SKM-1 treated with dmso at 0.1 percent for 144 hours (cell line): ENCODE measurements at regions not wholly inside any gene's neighbourhood (a gene's known extent, or its start where the extent isn't known, plus 50 kb on each side); places are given as distances from the start of the nearest gene placed in this dataset.
"Not testable (repeated sequence)": the region's sequence is repeated elsewhere in the genome, so short reads cannot be mapped to it uniquely, and the experiment has no call there.

Source experiments
- DNase-seq: peaks from one replicate; lab custom pipeline; 2025; ENCODE audit not compliant: unreplicated experiment; lab: John Stamatoyannopoulos, UW

DNA sequence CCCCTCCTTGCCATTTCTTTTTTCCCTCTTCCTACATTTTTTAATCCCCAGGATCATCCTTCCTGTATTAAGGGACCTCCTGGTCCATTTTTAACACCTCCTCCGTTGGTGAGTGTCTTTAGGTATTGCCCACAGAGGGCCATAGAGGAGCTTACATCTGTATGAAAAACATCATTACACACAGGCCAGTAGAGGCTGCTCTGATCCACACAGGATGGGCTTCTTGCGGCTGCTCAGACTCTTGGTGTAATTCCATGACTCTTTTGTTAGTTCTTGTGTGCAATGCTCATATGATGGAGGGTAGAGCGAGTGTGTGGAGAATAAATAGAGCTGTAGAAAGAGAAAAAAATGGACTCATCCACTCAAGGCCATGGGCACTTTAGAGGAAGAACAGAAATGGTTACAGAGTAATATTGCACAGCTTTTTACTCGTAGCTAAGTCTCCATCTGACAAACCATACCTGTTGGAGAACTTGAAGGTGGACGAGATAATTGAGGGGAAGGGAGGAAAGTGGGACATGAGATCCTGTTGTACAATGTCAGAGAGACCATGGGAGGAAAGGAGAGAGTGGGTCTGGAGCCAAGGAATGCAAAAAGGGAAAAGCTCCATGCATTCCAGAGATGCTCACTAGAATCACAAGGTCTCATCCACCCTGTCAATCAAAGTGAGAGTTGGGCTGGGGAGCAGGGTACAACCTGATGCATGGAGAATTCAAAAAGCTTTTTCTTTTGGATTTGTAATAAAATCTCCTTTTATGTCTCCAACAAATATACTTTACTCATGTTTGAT, 129.7 kb upstream of the TNP1 start:
- no peak for DNase-seq

DNA sequence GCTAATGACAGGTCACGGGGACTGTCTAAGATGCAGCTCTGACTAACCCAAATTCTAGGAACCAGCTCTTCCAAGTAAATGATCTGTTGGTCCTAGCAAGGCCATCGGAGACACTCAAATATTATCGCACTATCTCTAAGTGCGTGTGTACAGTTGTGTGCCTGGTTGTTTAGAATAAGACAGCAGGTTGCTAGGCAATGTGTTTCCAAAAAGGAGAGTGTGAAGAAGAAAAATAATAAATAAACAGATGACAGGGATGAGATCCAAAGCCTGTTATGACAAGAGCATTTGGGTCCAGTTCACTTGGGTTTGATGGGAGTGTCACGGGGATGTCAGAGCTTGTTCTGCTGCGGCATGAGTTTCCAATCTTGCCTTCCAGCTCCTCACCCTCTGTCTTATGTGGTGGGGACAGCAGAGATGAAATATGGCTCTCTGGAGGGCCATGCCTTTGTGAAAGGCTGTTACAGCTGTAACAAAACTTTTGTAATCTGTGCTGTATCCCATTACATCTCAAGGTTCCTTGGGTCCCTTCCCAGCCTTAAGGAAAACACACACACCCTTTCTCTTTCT, 127.5 kb upstream of the TNP1 start:
- no peak for DNase-seq

DNA sequence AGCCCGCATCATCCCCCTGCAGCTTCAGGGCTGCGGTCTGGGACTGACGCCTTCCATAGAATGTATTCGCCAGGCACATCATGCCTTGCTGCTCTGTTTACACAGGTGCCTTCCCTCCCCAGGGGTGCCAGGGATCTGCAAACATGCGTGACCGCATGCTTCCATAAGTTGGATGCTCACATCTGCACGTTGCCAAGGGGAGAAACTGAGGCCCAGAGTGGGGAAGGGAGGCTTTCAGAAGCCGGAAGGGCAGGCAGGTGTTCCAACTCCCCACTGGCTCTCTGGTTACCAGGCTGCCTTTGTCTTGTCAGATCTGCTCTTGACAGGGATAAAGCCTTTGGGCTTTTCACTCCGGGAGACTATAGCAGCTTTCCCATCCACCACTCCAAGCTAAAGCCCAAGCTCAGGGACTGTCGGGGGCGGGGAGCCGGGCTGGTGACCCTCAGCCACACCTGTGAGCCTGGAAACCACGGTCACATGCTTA, 125.8 kb upstream of the TNP1 start:
- DNase-seq = no peak

DNA sequence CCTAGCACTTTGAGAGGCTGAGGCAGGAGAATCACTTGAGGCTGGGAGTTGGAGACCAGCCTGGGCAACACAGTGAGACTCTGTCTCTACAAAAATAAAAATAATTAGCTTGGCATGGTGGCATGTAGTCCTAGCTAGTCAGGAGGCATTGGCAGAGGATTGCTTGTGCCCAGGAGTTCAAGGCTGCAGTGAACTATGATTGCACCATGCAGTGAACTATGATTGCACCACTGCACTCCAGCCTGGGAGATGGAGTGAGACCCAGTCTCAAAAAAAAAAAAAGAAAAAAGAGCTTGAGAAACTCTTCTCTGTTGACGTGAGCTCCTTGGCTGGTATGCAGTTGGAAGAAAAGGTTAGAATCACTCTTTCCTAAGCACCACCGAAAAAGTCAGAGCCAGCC, 125.1 kb upstream of the TNP1 start:
- DNase-seq = no peak

DNA sequence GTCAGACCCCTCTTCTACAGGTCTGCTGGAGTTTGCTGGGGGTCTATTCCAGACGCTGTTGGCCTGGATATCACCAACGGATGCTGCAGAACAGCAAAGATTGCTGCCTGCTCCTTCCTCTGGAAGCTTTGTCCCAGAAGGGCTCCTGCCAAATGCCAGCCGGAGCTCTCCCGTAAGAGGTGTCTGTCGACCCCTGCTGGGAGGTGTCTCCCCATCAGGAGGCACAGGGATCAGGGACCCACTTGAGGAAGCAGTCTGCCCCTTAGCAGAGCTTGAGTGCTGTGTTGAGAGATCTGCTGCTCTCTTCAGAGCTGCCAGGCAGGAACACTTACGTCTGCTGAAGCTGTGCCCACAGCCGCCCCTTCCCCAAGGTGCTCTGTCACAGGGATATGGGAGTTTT, 122.1 kb upstream of the TNP1 start:
- not testable (repeated sequence) for DNase-seq

DNA sequence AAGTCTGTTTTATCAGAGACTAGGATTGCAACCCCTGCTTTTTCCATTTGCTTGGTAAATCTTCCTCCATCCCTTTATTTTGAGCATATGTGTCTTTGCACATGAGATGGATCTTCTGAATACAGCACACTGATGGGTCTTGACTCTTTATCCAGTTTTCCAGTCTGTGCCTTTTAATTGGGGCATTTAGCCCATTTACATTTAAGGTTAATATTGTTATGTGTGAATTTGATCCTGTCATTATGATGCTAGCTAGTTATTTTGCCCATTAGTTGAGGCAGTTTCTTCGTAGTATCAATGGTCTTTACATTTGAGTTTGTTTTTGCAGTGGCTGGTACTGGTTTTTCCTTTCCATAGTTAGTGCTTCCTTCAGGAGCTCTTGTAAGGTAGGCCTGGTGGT, 120.6 kb upstream of the TNP1 start:
- not testable (repeated sequence) for DNase-seq

DNA sequence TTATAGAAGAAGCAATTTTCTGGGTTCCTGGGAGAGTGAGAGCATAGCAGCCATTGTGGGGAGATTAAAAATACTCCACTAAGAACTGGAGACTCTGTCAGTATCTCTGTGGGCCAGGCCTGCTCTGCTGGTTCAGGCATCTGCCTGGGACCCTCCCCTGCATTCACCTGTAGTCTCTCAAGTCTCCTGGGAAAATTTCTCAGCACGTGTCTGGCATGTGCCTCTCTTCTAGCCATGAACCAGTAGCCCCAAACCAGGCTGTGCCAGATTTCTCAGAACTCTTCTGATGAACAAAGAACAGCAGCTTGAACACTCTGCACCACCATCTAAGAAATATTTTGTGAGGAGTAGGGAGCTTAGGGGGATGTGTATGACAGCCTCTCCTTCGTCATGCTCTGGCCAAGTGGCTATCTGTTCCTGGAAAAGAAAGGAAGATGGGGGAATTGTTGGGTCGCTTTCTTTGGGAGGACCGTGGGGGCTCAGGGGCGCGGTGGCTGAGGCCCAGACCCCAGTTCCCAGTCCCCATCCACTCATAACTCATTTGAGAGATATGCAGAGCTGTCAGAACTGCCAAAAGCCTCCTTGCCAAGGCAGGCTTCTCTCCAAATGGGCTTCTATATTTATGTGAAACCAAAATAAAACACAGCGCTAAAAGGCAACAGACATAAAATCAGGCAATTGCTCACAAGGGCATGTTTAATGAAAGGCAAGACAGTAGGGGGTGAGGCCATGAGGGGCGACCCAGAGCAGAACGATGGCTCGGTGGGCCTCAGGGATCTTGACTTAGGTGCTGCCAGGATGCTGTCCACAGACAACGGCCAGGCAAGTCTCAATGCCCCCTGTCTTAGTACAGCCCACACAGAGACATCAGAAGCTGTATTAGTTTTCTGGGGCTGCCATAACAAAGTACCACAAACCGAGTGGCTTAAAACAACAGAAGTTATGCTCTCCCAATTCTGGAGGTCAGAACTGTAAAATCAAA, 114.7 kb upstream of the TNP1 start:
- DNase-seq = no peak

DNA sequence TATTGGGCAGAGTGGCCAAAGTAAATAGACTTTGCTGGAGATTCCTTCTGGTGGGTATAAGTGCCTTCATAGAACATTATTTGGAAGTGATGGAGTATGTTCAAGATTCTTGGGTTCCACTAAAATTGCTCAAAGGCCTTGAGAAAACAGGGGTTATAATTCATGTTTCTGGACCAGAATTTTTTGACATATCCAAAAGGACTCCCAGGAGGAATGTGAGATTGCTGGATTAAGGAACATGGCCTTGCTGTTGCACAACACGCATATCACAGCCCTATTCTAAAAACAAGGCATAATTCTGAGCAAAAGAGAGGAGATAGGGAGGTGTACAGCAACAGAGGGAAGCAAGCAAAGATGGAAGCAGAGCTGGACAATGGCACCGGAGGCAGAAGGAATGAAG, 111.7 kb upstream of the TNP1 start:
- no peak for DNase-seq

DNA sequence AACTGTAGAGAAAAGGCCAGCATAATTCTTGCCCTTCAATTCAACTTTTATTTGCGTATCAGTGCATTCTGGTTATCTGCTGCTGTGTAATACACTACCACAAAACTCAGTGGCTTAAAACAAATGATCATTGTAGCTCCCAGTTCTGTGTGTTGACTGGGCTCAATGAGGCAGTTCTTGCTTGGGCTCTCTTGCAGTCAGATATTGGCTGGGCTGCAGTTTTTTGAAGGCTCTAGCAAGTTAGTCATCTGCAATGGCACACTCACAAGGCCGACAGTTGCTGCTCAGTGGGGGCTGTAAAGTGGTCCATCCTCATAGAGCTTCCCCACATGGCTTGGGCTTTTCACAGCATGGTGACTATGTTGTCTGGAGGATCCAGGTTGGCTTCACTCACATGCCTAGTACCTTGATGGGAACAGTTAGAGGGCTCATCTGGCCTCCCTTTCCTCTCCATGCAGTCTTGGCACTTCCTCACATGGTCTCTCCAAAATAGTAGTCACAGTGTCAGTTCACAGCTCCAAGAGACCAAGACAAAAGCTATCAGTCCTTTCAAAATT, 110.6 kb upstream of the TNP1 start:
- DNase-seq = no peak

DNA sequence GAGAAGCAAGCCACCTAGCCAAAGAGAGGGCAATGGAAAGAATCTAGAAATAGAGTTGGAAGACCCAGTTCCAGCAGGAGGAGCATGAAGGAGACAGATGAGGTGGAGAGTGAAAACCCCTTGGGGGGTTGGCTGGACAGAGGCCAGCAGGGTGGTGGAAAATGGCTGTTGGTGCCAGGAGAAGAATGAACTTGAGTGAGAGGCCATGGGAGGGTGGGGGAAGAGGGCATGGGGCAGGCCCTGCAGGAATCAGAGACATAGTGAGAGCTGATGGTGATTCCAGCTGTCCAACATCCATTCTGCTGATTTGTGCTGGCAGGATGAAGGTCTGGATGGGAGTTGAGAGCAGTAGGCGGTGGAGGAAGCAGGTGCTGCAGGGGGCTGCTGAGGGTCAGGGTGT, 108.0 kb upstream of the TNP1 start:
- DNase-seq = no peak

DNA sequence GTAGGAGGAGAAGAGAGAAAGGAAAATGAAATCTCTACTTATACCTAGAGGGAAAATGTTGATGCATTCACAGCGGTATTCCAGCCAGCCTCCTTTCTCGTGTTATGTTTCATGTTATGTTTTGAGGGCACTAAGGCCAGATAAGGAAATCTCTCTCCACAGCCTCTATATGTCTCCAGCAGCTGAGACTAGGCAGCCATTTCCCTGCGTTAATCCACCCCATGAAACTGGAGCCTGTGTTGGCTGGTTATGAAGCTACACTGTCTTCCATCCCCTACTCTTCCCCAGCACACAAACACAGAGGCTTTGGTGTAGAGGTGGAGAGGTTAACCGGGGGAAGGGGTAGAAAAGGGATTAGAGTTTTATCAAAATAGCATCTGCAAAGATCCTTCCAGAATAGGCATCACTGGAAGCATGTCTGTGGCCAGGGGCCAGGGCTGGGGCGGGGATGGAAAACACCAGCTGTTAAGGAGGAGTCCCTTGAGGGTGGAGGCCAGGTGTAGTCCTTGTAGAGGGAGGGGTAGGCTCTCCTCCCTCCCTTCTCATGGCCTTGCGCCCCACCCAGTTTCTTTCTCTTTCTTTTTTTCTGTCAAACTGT, 100.9 kb upstream of the TNP1 start:
- DNase-seq = no peak

DNA sequence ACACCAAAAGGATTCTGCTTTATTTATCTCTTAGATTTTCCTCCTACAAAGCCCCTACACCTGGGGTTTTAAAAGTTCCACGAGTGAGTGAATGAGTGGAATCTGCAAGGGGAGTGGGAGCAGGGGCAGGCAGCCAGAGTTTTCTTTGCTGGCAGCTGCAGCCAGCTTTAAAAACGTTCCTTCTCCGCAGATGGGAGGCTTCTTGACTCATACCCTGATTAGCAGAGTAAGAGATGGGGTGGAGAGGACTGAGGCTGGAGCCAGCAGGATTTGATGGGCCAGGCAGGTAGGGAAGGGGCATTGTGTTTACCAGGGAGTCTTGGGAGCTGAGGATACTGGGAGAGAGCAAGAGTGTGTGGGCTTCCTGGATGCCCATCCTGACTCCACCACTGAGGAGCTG, 99.6 kb upstream of the TNP1 start:
- DNase-seq = no peak

DNA sequence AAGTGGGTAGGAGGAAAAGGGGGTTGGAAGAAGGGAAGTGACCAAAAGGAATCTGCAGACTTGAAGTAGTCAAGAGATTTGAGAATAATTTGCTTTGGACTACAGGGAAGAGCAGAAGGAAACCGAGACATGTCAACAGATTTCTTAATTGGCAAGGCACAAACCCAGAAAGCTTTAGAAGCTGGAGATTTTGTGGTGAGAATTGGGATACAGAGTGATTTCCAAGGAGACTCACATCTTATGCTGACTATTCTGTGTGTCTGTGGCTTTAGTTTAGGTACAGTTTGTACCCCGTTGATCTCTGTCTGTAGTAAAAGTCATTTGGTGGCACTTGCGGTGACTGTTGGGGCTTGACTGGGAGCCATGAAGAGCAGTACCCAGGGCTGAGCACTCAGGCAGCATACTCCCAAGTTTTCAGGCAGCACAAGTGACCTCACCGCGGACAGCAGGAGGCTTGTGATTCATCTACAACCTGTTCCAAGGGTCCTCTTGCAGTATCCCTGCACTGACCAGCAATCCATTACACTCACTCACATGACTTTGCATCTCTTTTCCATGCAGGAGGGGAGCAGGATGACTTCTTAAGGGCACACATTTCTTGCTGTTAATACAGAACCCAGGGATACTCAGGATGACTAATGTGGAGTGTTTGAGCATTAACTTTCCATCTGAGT, 97.1 kb upstream of the TNP1 start:
- DNase-seq = no peak

DNA sequence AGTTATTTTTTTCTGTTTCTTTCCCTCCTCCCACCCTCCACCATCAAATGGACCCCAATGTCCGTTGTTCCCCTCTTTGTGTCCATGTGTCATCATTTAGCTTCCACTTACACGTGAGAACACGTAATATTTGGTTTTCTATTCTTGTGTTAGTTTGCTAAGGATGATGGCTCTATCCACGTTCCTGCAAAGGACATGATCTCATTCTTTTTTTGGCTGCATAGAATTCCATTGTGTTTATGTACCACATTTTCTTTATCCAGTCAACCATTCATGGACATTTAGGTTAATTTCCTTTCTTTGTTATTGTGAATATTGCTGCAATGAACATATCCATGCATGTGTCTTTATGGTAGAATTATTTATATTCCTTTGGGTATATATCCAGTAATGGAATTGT, 91.3 kb upstream of the TNP1 start:
- no peak for DNase-seq

DNA sequence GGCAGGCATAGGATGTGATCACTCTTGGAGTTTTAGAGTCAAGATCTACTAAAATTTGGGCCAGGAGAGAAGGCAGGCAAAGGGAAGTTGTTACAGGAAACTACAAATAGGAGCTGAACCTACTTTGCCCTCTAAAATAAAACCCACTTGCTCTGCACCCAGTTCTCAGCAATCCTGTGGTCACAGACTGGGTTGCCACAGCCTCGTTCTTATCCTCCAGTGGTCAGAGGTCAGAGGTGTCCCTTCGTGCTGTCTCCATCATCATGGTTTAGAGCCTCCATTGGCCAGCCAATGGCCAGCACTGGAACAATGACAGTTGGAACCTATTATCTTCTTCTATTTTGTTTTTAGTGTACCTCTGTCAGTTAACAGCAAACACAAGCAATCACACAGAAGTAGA, 90.7 kb upstream of the TNP1 start:
- no peak for DNase-seq

DNA sequence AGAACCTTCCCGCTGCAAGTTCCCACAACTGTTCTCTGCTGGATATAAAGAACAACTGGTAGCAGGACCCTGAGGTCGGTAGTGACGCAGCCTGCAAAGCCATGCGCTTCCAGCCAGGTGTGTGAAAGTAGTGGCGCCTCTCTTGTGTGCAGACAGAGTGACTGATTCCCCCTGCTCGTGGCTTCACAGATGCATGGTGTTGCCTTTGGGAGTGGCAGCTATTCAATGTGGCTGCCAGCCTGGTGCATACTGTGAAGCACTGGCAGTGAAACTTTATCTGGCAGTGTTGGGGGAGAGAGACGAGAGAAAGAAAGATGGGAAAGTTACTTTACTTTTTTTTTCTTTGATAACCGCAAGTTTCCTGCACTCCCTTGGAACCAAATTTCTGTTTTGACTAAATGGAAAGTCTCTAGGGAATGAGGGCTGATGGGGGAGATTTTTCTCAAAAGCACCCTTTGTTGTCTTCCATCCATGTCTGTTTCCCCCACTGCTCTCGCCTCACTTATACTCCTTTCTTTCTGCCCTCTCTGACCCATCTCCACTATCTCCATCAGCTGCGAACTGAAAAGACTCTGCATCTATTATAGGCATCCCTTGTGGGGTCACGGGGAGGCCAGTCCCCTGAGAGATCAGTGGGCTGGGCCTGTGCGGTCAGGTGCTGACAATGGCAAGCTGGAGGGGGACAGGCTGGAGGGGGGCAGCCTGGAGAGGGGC, 90.0 kb upstream of the TNP1 start:
- DNase-seq = no peak

DNA sequence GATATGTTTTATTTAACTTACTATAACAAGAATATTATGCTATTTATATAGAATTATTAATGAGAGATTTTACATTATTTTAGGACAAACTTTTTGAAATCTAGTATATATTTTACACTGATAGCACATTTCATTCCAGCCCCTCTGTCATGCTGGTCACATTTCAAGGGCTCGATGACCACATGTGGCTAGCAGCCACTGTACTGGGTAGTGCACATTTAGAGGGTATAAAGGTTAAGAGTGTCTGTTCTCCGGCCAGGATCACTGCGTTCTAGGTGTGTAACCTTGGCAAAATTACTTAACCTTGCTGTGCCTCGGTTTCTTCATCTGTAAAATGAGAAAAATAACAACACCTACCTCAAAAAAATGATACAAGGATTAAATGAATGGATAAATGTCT, 87.2 kb upstream of the TNP1 start:
- DNase-seq = no peak

DNA sequence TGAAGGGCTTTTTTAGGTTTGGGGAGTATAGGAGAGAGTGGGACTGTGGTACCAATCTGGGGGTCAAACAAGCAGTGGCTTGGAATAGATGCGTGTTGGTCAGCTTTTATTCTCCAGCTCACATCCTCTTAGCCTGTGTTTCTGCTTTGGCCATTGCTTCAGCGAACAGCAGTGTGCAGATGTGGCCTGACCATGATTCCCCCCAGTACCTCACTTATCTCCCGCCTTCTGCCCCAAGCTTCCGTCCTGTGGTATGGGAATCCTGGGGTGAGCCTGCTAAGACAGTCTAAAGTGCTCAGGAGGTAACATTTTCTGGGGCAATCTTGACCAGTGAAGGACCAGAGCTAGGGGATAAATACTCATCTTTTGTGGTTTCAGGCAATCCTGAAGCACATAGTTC, 84.9 kb upstream of the TNP1 start:
- DNase-seq = no peak

DNA sequence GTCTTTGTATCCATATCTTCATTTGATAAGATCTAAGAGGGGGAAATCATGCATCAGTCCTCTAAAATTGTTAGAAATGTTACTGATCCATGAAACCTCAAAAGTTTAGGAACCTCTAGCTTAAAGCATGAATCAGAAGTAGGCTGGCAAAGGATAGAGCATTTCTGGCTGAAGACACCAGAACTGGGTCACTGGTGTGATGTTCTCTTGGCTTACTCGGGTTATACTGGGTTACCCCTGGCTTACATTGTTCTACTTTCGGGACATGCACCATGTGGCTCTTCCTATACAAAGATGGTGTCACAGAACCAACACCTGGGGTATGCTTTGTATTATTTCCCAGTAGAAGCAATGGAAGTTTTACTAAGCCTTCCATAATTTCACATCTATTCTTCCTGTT, 83.2 kb upstream of the TNP1 start:
- no peak for DNase-seq

DNA sequence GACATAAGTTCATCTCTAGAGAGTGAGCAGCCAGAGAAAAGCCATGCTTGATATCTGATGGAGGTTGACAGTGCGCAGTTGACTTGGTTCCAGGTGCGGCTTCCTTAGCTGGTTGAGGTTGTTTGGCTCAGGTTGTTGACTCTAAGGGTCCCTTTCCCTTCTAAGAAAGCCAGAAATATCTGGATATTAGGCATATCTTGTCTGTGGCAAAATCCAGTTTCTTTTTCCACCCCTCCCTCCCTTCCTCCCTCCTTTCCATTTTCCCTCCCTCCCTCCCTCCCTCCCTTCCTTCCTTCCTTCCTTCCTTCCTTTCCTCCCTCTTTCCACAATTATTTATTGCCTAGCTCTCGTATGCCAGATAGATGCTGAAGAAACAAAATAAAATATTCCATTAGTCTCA, 82.6 kb upstream of the TNP1 start:
- no peak for DNase-seq
